B cell (primary cell): ENCODE measurements at regions not wholly inside any gene's neighbourhood (a gene's known extent, or its start where the extent isn't known, plus 50 kb on each side); places are given as distances from the start of the nearest gene placed in this dataset.

ENCODE experiments used
- ATAC-seq: fragments of 200-7000 bp; cut with Tn5 transposase; one replicate; pipeline ENCODE4 v1.10.0; 2021; ENCODE audit warnings: low read depth, mild to moderate bottlenecking, moderate number of reproducible peaks, moderate library complexity
- CTCF ChIA-PET: fragments of 350-600 bp; sonication (Branson Sonifier 250); formaldehyde crosslinking; loops from one replicate; lab custom pipeline; 2021; ENCODE audit warnings: antibody characterized with exemption, inconsistent platforms; lab: Charles Lee
- POLR2A ChIA-PET: fragments of 350-600 bp; sonication (Branson Sonifier 250); formaldehyde crosslinking; loops from one replicate; lab custom pipeline; 2021; ENCODE audit warnings: antibody characterized with exemption; lab: Charles Lee
- DNase-seq: peaks from one replicate; pipeline ENCODE4 v3.0.0; 2013
- H2AFZ ChIP-seq: 2 replicates; pipeline ENCODE4 v1.6.1; 2012; ENCODE audit warnings: mild to moderate bottlenecking, low read depth, low read length; ENCODE audit not compliant: insufficient read depth, poor library complexity, severe bottlenecking
- H3K27ac ChIP-seq, 2 donors: 1 replicate in 1 of 2; 2 replicates in 1 of 2; pipeline ENCODE4 v1.5.1; 2012 to 2013; ENCODE audit warnings: low read length in 2 of 2, mild to moderate bottlenecking in 2 of 2, moderate library complexity in 1 of 2
- H3K27me3 ChIP-seq, 4 experiments: fragments of 200-600 bp in 1 of 4; sonication (generic) in 1 of 4; replicated peaks in 1 of 4; 1 replicate in 2 of 4; 2 replicates in 2 of 4; pipeline versions ENCODE4 v1.6.1 to v1.7.0; 2013 to 2016; ENCODE audit warnings: low read length in 3 of 4, mild to moderate bottlenecking in 2 of 4, mixed read lengths in 1 of 4, moderate library complexity in 1 of 4; ENCODE audit not compliant: insufficient read depth in 4 of 4, control insufficient read depth in 3 of 4; ENCODE audit errors: control extremely low read depth in 1 of 4
- H3K36me3 ChIP-seq, 2 experiments: replicated peaks in 1 of 2; 1 replicate in 1 of 2; 2 replicates in 1 of 2; pipeline versions ENCODE4 v1.6.1 to v1.7.1; 2013; ENCODE audit warnings: low read length in 1 of 2; ENCODE audit not compliant: insufficient read depth in 2 of 2, control insufficient read depth in 1 of 2; ENCODE audit errors: control extremely low read depth in 1 of 2, extremely low read depth in 1 of 2
- H3K4me1 ChIP-seq, 2 donors: fragments of 200-600 bp in 1 of 2; sonication (generic) in 1 of 2; 1 replicate in 1 of 2; 2 replicates in 1 of 2; pipeline versions ENCODE4 v1.5.1 to v1.6.1; 2013 to 2017; ENCODE audit warnings: low read length in 2 of 2; ENCODE audit not compliant: control insufficient read depth in 2 of 2, insufficient read depth in 2 of 2
- H3K4me2 ChIP-seq: replicated peaks from 2 replicates; pipeline ENCODE3; 2012; ENCODE audit warnings: mild to moderate bottlenecking, low read depth, low read length; ENCODE audit not compliant: poor library complexity, severe bottlenecking
- H3K4me3 ChIP-seq, 5 experiments: fragments of 200-600 bp in 1 of 5; sonication (generic) in 1 of 5; 1 replicate in 3 of 5; 2 replicates in 2 of 5; pipeline versions ENCODE4 v1.5.1 to v1.7.0; 2011 to 2016; ENCODE audit warnings: low read length in 4 of 5, mild to moderate bottlenecking in 4 of 5, low read depth in 2 of 5, control low read depth in 1 of 5, moderate library complexity in 1 of 5; ENCODE audit not compliant: insufficient read depth in 1 of 5; ENCODE audit errors: control extremely low read depth in 1 of 5, extremely low read depth in 1 of 5
- H3K79me2 ChIP-seq: fragments of 200-600 bp; sonication (generic); one replicate; pipeline ENCODE4 v1.6.0; 2016; ENCODE audit warnings: low read length; ENCODE audit not compliant: control insufficient read depth, insufficient read depth
- H3K9ac ChIP-seq: fragments of 200-600 bp; sonication (generic); 2 replicates; pipeline ENCODE4 v1.6.1; 2017; ENCODE audit warnings: mild to moderate bottlenecking, low read length, moderate library complexity
- H3K9me3 ChIP-seq, 3 donors: one replicate each; pipeline versions ENCODE4 v1.6.1 to v1.7.1; 2013; ENCODE audit warnings: low read length in 2 of 3; ENCODE audit not compliant: control insufficient read depth in 2 of 3, insufficient read depth in 1 of 3; ENCODE audit errors: control extremely low read depth in 1 of 3
- H4K20me1 ChIP-seq: 2 replicates; pipeline ENCODE4 v1.6.0; 2012; ENCODE audit warnings: mild to moderate bottlenecking, low read length; ENCODE audit not compliant: insufficient read depth, control insufficient read depth, poor library complexity, severe bottlenecking
- H3K27ac Mint-ChIP-seq: one replicate; pipeline ENCODE4 v1.8.0; 2021; ENCODE audit warnings: mixed read lengths
- H3K27me3 Mint-ChIP-seq: one replicate; pipeline ENCODE4 v1.8.0; 2021; ENCODE audit warnings: mixed read lengths
- H3K4me1 Mint-ChIP-seq: one replicate; pipeline ENCODE4 v1.8.0; 2021; ENCODE audit warnings: mixed read lengths
- H3K4me3 Mint-ChIP-seq: one replicate; pipeline ENCODE4 v1.8.0; 2021; ENCODE audit warnings: mixed read lengths
- H3K9me3 Mint-ChIP-seq: one replicate; pipeline ENCODE4 v1.8.0; 2022; ENCODE audit warnings: mixed read lengths; ENCODE audit not compliant: insufficient read depth
- EZH2 ChIP-seq: IDR thresholded peaks from 2 replicates; pipeline ENCODE4 v1.6.1; 2012; ENCODE audit warnings: borderline replicate concordance, low read depth, mild to moderate bottlenecking, moderate library complexity, low read length; ENCODE audit not compliant: insufficient read depth, poor library complexity, severe bottlenecking
- WGBS: methylation state at CpG from one replicate; pipeline ENCODE4 v1.1.5; 2013; ENCODE audit warnings: missing lambda C conversion rate; ENCODE audit not compliant: insufficient coverage; 5-methylcytosine and 5-hydroxymethylcytosine counted together
- intact Hi-C: fragments of 100-400 bp; cut with micrococcal nuclease; formaldehyde crosslinking; loops from one replicate; pipeline ENCODE4 v1.10.0; 2022
- TF ChIP-seq, protein P1 (sequence below): fragments of 200-600 bp; IDR thresholded peaks from one replicate; pipeline ENCODE4 v1.8.0; 2022; ENCODE audit warnings: antibody characterized with exemption, mild to moderate bottlenecking

DNA sequence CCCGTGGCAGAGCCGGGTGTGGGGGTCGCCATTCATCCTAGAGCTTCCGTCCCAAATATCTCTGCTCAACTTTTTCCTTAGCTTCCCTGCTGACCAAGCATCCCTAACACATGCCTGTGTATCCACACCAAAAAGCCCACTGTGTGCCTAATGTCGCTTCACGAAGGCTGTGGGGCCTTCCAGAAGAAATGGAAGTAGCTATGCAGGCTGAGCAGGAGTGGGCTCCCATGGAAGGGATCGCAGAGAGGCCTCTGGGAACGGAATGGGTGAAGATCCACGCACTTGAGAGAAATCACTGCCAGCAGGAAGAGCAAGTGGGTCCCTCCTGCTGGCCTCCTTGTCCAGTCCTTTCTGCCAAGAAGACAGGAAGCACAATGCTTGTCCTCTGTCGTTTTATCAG, 136.0 kb downstream of the SOX1 start:
- POLR2A ChIA-PET: no interaction called here
- no peaks in the 10 kb centered on the region for H3K4me1 Mint-ChIP-seq
- no peak overlapping the region for H3K4me3 Mint-ChIP-seq
- peaks cover 0 to 9% (median 0%) of the 10 kb centered on the region in 3 donors for H3K9me3 ChIP-seq
- CTCF ChIA-PET: no interaction called here
- no peak overlapping the region for H3K27ac ChIP-seq
- H3K4me1 ChIP-seq: no peaks in the 10 kb centered on the region
- ATAC-seq (no peak), DNase-seq (no peak)
- H3K9ac ChIP-seq: no peak overlapping the region
- peaks cover 0 to 7% (median 4%) of the 10 kb centered on the region in 4 experiments for H3K27me3 ChIP-seq
- TF ChIP-seq, protein P1, sequence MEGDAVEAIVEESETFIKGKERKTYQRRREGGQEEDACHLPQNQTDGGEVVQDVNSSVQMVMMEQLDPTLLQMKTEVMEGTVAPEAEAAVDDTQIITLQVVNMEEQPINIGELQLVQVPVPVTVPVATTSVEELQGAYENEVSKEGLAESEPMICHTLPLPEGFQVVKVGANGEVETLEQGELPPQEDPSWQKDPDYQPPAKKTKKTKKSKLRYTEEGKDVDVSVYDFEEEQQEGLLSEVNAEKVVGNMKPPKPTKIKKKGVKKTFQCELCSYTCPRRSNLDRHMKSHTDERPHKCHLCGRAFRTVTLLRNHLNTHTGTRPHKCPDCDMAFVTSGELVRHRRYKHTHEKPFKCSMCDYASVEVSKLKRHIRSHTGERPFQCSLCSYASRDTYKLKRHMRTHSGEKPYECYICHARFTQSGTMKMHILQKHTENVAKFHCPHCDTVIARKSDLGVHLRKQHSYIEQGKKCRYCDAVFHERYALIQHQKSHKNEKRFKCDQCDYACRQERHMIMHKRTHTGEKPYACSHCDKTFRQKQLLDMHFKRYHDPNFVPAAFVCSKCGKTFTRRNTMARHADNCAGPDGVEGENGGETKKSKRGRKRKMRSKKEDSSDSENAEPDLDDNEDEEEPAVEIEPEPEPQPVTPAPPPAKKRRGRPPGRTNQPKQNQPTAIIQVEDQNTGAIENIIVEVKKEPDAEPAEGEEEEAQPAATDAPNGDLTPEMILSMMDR: no peak
- no peak for TF ChIP-seq EZH2
- 81% methylated on average over 9 of the region's 10 CpGs for WGBS
- intact Hi-C loops: no loop called here
- H2AFZ ChIP-seq: no peak overlapping the region
- H4K20me1 ChIP-seq: no peaks in the 10 kb centered on the region
- no peaks in the 10 kb centered on the region for H3K9me3 Mint-ChIP-seq
- H3K36me3 ChIP-seq: no peaks in the 10 kb centered on the region
- H3K79me2 ChIP-seq: no peaks in the 10 kb centered on the region
- H3K4me3 ChIP-seq: no peak overlapping the region
- peaks cover 23% of the 10 kb centered on the region for H3K27me3 Mint-ChIP-seq
- H3K4me2 ChIP-seq: no peak overlapping the region
- H3K27ac Mint-ChIP-seq: no peak overlapping the region

DNA sequence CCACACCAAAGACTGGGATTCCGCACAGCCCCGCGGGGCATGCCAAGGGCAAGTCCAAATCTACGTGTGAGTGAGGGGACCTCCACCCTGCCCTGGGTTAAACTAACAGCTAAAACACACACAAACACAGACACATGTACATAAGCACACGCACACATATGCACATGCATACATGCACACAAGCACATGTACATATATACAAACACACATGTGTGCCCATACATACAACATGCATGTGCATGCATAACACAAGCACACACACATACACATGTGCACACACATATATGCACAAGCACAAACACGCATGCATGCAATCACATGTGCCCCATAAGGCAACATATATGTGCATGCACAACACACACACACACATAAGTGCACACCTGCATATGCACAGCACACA, 136.7 kb downstream of the SOX1 start:
- TF ChIP-seq EZH2: no peak
- TF ChIP-seq, protein P1: no peak
- Histone ChIP-seq H3K27ac (no peak overlapping the region), H3K27me3 (peaks cover 0 to 7% (median 4%) of the 10 kb centered on the region in 4 experiments), H3K4me1 (no peaks in the 10 kb centered on the region), H3K79me2 (no peaks in the 10 kb centered on the region), H3K9ac (no peak overlapping the region), H3K4me2 (no peak overlapping the region), H4K20me1 (no peaks in the 10 kb centered on the region), H2AFZ (no peak overlapping the region), H3K36me3 (no peaks in the 10 kb centered on the region), H3K9me3 (peaks cover 0 to 5% (median 0%) of the 10 kb centered on the region in 3 donors), H3K4me3 (no peak overlapping the region)
- H3K9me3 Mint-ChIP-seq: no peaks in the 10 kb centered on the region
- 91% methylated on average over 6 of the region's 6 CpGs for WGBS
- H3K27me3 Mint-ChIP-seq: peaks cover 30% of the 10 kb centered on the region
- DNase-seq (no peak), ATAC-seq (no peak)
- CTCF ChIA-PET: no interaction called here
- no peak overlapping the region for H3K27ac Mint-ChIP-seq
- H3K4me3 Mint-ChIP-seq: no peak overlapping the region
- POLR2A ChIA-PET: no interaction called here
- no peaks in the 10 kb centered on the region for H3K4me1 Mint-ChIP-seq
- intact Hi-C loops: no loop called here
